HFF-Myc (cell line): ENCODE measurements at regions not wholly inside any gene's neighbourhood (a gene's known extent, or its start where the extent isn't known, plus 50 kb on each side); places are given as distances from the start of the nearest gene placed in this dataset.
"Not testable (repeated sequence)": the region's sequence is repeated elsewhere in the genome, so short reads cannot be mapped to it uniquely, and the experiment has no call there.

Source experiments
- DNase-seq: peaks from one replicate; pipeline ENCODE4 v3.0.0-alpha.2; 2011; ENCODE audit warnings: low read depth; ENCODE audit errors: extremely low read depth
- H3K4me3 ChIP-seq: replicated peaks from 2 replicates; pipeline ENCODE4 v1.5.1; 2011; ENCODE audit warnings: low read depth, mild to moderate bottlenecking, control low read depth, low read length
- TF ChIP-seq, protein P1 (sequence below): IDR thresholded peaks from 2 replicates; pipeline ENCODE4 v1.5.1; 2012; ENCODE audit warnings: mild to moderate bottlenecking, low read depth, low read length, control low read depth; ENCODE audit errors: missing control alignments

DNA sequence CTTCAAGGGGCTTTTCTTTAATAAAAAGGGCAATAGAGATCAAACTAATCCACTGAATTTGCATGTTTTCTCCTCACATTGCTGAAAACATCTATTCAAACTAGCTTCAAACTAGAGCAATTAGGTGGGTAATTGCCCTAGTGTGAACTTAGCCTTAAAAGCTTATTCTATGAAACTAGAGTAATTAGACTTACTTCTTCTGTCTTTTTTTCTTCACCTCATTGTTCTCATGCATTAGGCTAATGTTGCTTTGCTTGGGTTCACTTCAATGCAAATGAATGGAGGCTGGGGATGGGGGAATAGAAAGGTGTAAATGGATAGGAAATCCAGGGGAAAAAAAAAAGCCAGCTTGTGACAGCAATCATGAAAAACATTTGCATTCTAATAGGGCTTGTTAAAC is 414.8 kb upstream of the LMO3 start:
- no peak overlapping the region for H3K4me3 ChIP-seq
- DNase-seq = no peak
- TF ChIP-seq, protein P1, sequence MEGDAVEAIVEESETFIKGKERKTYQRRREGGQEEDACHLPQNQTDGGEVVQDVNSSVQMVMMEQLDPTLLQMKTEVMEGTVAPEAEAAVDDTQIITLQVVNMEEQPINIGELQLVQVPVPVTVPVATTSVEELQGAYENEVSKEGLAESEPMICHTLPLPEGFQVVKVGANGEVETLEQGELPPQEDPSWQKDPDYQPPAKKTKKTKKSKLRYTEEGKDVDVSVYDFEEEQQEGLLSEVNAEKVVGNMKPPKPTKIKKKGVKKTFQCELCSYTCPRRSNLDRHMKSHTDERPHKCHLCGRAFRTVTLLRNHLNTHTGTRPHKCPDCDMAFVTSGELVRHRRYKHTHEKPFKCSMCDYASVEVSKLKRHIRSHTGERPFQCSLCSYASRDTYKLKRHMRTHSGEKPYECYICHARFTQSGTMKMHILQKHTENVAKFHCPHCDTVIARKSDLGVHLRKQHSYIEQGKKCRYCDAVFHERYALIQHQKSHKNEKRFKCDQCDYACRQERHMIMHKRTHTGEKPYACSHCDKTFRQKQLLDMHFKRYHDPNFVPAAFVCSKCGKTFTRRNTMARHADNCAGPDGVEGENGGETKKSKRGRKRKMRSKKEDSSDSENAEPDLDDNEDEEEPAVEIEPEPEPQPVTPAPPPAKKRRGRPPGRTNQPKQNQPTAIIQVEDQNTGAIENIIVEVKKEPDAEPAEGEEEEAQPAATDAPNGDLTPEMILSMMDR = no peak

DNA sequence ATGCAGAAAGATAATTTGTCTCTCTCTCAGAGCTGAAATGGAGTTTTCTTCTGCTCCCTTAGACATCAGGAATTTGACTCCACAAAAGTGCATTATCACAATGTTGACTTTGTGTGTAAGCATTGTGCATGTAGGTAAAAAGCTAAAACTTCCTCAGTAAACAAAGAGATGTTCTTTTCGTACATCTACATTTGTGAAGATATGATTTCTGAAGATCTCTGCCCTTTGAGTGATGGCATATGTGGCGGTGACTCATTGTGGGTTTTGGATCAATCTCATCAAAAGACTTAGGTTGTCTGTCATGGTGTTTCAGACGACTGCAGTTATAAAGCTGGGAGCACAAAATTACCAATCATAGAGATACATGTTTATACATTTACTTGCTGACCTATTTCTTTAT is 411.4 kb upstream of the LMO3 start:
- DNase-seq = no peak
- no peak overlapping the region for H3K4me3 ChIP-seq
- TF ChIP-seq, protein P1 = no peak

DNA sequence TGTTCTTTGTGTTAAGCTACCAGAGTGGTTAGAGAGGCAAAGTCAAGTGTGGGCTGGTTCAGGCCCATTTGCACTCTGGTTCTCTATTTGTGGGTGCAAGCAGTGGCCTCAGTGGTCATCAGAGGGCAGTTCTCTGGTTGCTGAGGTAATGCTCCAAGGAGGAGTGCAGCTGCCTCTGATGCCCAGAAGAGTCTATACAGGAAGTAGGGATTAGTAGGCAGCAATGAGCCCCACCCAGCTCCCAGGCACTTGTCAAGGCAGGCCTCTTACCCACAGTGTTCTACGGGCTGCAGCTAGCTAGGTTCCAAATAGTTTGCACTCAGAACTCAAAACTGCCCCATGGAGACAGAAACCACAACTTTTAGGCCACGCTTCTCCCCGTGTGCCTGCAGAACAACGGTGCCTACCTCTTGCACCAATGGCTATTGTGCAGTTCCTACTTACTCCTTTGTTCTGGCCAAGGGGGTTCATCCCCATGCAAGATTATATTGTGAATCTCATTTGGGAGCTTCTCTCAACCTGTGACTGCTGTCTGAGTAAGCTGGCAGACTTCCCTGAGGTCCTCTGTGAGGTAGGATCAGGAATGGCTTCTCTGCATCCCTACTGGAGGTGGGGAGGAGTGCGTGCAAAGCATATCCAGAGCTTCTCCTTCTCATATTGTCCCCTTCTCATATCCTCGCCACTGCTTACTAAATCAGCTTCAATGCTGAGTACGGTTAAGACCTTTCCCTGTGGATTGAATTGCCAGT is 410.3 kb upstream of the LMO3 start:
- no peak overlapping the region for H3K4me3 ChIP-seq
- no peak for DNase-seq
- TF ChIP-seq, protein P1 = no peak

DNA sequence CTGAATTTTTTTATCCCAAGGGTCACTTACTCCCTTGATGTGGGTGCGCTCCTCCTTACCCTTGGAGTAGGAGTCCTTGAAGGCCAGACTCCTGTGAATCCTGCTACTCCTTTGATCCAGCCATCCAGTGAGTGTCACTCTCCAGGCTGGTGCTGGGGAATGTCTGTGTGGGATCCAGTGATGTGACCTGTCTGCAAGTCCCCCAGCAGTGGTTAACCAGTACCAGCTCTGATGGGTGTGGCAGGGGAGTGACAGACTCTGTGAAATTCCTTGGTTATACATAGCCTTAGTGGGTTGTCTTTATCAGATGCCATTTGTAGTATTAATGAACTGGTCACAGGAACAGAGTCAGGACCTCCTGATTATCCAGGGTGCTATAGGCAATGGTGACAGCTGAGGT is 409.5 kb upstream of the LMO3 start:
- DNase-seq = no peak
- no peak overlapping the region for H3K4me3 ChIP-seq
- TF ChIP-seq, protein P1 = no peak

DNA sequence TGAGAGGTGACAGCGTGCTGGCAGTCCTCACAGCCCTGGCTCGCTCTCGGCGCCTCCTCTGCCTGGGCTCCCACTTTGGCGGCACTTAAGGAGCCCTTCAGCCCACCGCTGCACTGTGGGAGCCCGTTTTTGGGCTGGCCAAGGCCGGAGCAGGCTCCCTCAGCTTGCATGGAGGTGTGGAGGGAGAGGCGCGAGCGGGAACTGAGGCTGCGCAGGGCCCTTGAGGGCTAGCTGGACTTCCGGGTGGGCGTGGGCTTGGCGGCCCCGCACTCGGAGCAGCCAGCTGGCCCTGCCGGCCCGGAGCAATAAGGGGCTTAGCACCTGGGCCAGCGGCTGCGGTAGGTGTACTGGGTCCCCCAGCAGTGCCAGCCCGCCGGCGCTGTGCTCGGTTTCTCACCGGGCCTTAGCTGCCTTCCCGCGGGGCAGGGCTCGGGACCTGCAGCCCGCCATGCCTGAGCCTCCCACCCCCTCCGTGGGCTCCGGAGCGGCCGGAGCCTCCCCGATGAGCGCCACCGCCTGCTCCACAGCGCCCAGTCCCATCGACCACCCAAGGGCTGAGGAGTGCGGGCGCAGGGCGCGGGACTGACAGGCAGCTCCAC is 401.6 kb upstream of the LMO3 start:
- not testable (repeated sequence) for DNase-seq, H3K4me3 ChIP-seq

DNA sequence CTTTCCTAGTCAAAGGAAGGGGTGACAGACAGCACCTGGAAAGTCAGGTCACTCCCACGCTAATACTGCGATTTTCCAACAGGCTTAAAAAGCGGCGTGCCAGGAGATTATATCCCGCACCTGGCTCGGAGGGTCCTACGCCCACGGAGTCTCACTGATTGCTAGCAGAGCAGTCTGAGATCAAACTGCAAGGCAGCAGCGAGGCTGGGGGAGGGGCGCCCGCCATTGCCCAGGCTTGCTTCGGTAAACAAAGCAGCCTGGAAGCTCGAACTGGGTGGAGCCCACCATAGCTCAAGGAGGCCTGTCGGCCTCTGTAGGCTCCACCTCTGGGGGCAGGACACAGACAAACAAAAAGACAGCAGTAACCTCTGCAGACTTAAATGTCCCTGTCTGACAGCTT is 392.6 kb upstream of the LMO3 start:
- H3K4me3 ChIP-seq, DNase-seq: not testable (repeated sequence)

DNA sequence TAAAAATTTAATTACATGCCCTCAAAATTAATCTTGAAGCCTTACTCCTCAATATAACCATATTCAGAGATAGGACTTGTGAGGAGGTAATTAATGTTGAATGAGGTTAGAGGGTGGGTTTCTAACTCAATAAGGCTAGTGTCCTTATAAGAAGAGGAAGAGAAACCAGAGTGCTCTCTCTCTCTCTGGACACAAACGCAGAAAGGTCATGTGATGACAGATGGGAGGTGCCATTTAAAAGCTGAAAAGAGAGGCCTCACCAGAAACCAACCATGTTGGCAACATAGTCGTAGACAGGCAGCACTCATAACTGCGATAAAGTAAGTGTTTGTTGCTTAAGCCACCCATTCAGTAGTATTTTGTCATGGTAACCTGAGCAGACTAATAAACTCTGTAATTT is 378.5 kb upstream of the LMO3 start:
- H3K4me3 ChIP-seq = no peak overlapping the region
- DNase-seq = no peak
- TF ChIP-seq, protein P1 = no peak
